ENCODE measurements at regions not wholly inside any gene's neighbourhood (a gene's known extent, or its start where the extent isn't known, plus 50 kb on each side); places are given as distances from the start of the nearest gene placed in this dataset.

DNA sequence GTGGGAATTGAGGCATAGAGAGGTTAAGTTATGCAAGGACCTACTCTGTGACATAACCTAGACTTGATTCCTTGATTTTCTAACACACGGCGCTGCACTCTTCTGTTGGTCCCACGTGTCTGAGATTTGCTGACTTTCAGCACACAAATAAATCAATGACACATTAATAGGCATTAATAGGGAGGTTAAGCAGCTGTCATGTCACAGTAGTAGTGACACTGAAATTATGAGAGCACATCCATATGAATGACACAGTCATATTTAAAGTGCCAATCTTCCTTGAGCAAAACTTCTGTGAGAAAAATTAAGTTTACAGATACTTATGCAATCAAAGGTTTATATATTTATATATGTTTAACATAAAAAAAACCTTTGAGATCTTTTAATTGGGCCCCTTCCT lies 805.4 kb upstream of the SORCS1 start:
- TF ChIP-seq, protein P1, sequence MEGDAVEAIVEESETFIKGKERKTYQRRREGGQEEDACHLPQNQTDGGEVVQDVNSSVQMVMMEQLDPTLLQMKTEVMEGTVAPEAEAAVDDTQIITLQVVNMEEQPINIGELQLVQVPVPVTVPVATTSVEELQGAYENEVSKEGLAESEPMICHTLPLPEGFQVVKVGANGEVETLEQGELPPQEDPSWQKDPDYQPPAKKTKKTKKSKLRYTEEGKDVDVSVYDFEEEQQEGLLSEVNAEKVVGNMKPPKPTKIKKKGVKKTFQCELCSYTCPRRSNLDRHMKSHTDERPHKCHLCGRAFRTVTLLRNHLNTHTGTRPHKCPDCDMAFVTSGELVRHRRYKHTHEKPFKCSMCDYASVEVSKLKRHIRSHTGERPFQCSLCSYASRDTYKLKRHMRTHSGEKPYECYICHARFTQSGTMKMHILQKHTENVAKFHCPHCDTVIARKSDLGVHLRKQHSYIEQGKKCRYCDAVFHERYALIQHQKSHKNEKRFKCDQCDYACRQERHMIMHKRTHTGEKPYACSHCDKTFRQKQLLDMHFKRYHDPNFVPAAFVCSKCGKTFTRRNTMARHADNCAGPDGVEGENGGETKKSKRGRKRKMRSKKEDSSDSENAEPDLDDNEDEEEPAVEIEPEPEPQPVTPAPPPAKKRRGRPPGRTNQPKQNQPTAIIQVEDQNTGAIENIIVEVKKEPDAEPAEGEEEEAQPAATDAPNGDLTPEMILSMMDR (IDR thresholded peaks at IDR 0.05) = no peak
- TF ChIP-seq POLR2A (IDR thresholded peaks at IDR 0.05) = no peak

All from uterus (tissue), 2 donors.